MM.1S (cell line): ENCODE measurements at regions not wholly inside any gene's neighbourhood (a gene's known extent, or its start where the extent isn't known, plus 50 kb on each side); places are given as distances from the start of the nearest gene placed in this dataset.

Experiments used
- EZH2 ChIP-seq: fragments of 300-600 bp; sonication (generic); optimal IDR thresholded peaks from 2 replicates; pipeline ENCODE3; 2017; ENCODE audit warnings: low read depth, mild to moderate bottlenecking, antibody characterized with exemption, low read length, mixed read lengths
- EZH2phosphoT487 ChIP-seq: fragments of 300-600 bp; sonication (generic); IDR thresholded peaks from 2 replicates; pipeline ENCODE4 v1.6.1; 2018; ENCODE audit warnings: antibody characterized with exemption, low read length
- TF ChIP-seq, protein P1 (sequence below): fragments of 300-600 bp; sonication (generic); IDR thresholded peaks from 2 replicates; pipeline ENCODE4 v1.5.1; 2016; ENCODE audit warnings: antibody characterized with exemption, low read length, mixed read lengths

DNA sequence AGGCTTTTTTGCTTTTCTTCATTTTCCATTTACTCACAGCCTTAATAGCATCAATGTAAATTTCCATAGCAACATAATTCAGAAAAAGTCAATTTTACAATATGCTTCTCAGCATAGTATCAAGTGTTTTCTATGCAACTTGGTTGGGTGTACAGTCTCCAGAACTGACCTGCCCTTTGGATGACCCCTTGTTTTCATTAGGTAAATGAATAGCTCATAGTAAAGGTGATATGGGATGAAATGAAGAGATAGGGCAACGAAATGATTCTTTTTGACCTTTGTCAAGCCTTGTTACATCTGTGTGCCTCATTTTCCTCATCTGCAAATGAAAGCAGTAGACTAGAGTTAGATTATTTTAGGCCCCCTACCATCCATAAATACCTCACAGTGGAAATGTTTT lies 1081.0 kb downstream of the TMTC2 start:
- TF ChIP-seq, protein P1, sequence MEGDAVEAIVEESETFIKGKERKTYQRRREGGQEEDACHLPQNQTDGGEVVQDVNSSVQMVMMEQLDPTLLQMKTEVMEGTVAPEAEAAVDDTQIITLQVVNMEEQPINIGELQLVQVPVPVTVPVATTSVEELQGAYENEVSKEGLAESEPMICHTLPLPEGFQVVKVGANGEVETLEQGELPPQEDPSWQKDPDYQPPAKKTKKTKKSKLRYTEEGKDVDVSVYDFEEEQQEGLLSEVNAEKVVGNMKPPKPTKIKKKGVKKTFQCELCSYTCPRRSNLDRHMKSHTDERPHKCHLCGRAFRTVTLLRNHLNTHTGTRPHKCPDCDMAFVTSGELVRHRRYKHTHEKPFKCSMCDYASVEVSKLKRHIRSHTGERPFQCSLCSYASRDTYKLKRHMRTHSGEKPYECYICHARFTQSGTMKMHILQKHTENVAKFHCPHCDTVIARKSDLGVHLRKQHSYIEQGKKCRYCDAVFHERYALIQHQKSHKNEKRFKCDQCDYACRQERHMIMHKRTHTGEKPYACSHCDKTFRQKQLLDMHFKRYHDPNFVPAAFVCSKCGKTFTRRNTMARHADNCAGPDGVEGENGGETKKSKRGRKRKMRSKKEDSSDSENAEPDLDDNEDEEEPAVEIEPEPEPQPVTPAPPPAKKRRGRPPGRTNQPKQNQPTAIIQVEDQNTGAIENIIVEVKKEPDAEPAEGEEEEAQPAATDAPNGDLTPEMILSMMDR, result no peak
- no peak for TF ChIP-seq EZH2
- TF ChIP-seq EZH2phosphoT487, result no peak
